OCI-LY7 (cell line): ENCODE measurements at regions not wholly inside any gene's neighbourhood (a gene's known extent, or its start where the extent isn't known, plus 50 kb on each side); places are given as distances from the start of the nearest gene placed in this dataset.

Source experiments
- EZH2phosphoT487 ChIP-seq: fragments of 200-600 bp; sonication (generic); IDR thresholded peaks from 2 replicates; pipeline ENCODE4 v1.6.1; 2018; ENCODE audit warnings: low read depth, borderline replicate concordance, mild to moderate bottlenecking, mixed run types, antibody characterized with exemption, low read length, moderate library complexity, mixed read lengths
- TF ChIP-seq, protein P1 (sequence below): fragments of 200-600 bp; sonication (generic); conservative IDR thresholded peaks from 2 replicates; pipeline ENCODE4 v1.5.1; 2014; ENCODE audit warnings: mild to moderate bottlenecking, antibody characterized with exemption, low read length, moderate library complexity, mixed read lengths

DNA sequence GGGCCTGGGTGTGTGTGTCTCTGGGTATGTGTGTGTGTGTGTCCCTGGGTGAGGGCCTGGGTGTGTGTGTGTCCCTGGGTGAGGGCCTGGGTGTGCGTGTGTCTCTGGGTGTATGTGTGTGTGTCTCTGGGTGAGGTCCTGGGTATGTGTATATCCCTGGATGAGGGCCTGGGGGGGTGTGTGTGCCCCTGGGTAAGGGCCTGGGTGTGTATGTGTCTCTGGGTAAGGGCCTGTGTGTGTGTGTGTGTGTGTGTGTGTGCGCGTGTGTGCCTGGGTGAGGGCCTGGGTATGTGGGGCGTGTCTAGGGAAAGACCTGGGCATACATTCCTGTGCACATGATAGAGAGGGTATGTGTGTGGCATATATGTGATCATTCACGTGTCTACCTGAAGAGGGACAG is 155.1 kb upstream of the ZC3H12A start:
- TF ChIP-seq, protein P1, sequence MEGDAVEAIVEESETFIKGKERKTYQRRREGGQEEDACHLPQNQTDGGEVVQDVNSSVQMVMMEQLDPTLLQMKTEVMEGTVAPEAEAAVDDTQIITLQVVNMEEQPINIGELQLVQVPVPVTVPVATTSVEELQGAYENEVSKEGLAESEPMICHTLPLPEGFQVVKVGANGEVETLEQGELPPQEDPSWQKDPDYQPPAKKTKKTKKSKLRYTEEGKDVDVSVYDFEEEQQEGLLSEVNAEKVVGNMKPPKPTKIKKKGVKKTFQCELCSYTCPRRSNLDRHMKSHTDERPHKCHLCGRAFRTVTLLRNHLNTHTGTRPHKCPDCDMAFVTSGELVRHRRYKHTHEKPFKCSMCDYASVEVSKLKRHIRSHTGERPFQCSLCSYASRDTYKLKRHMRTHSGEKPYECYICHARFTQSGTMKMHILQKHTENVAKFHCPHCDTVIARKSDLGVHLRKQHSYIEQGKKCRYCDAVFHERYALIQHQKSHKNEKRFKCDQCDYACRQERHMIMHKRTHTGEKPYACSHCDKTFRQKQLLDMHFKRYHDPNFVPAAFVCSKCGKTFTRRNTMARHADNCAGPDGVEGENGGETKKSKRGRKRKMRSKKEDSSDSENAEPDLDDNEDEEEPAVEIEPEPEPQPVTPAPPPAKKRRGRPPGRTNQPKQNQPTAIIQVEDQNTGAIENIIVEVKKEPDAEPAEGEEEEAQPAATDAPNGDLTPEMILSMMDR, result no peak
- no peak for TF ChIP-seq EZH2phosphoT487
